GM13976 (cell line): ENCODE measurements at regions not wholly inside any gene's neighbourhood (a gene's known extent, or its start where the extent isn't known, plus 50 kb on each side); places are given as distances from the start of the nearest gene placed in this dataset.

Experiments used
- DNase-seq: peaks from one replicate; pipeline ENCODE4 v3.0.0; 2012; ENCODE audit warnings: low spot score
- in situ Hi-C: fragments of 300-500 bp; cut with MboI; formaldehyde crosslinking; loops from one replicate; pipeline ENCODE4 v1.12.0; 2022; ENCODE audit warnings: low sequenced_read_pairs, mixed read lengths, inconsistent platforms; ENCODE audit not compliant: unreplicated experiment
- TF ChIP-seq, protein P1 (sequence below): IDR thresholded peaks from 2 replicates; pipeline ENCODE4 v1.5.1; 2012; ENCODE audit warnings: borderline replicate concordance, mild to moderate bottlenecking; ENCODE audit not compliant: insufficient read depth; ENCODE audit errors: extremely low read depth, missing control alignments, control extremely low read depth

DNA sequence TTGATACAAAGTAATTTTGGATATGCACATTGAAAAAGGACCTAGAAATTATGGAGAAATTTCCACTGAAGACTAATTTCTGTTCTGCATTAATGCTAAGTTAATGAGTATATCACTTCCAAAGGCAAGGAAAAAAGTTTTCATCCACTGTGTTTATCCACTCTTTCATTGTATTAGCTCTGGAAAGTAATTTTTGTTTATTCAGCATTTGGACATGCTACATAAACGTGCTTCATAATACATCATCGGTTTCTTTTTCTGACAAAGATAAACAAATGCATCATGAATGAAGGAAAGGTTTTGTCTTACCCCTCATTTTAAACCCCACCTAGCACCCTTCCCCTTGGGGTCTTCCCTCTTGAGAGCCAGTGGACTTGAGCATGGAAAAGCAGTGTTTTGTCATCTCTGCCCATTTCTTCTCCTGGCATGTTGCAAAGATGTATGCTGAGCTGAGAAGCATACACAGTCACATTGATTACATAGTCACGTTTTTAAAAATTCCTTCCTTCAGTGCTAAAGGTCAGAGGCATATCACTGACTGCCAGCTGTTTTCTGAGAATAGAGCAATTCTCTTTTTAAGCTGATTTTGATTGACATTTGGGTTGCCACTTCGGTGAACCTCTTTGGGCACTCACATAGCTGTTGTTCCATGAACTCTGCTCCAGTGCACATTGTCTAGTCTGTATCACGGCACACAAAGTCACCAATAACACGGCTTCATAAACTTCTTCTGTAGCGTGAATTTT lies 65.9 kb upstream of the C7orf33 start:
- TF ChIP-seq, protein P1, sequence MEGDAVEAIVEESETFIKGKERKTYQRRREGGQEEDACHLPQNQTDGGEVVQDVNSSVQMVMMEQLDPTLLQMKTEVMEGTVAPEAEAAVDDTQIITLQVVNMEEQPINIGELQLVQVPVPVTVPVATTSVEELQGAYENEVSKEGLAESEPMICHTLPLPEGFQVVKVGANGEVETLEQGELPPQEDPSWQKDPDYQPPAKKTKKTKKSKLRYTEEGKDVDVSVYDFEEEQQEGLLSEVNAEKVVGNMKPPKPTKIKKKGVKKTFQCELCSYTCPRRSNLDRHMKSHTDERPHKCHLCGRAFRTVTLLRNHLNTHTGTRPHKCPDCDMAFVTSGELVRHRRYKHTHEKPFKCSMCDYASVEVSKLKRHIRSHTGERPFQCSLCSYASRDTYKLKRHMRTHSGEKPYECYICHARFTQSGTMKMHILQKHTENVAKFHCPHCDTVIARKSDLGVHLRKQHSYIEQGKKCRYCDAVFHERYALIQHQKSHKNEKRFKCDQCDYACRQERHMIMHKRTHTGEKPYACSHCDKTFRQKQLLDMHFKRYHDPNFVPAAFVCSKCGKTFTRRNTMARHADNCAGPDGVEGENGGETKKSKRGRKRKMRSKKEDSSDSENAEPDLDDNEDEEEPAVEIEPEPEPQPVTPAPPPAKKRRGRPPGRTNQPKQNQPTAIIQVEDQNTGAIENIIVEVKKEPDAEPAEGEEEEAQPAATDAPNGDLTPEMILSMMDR = no peak
- in situ Hi-C loops = no loop called here
- DNase-seq = no peak

DNA sequence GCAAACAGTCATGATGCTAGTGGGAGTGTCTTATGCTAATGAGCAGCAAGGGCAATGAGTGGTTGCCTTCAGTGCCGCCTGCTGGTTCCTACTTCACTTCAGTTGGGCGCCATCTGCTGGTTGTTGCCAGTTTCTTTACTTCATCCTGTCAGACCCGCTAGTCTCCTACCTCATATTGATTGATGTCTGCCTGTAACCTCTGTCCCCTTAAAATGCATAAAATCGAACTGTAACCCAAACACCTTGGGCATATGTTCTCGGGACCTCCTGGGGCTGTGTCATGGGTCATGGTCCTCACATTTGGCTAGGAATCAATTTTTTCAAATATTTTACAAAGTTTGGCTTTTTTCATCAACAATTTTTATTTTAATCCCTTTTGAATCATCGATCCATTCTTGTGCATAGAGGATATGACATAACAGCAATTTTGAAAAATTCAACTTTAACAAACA lies 62.8 kb upstream of the C7orf33 start:
- in situ Hi-C loops = no loop called here
- DNase-seq = peak; percentile 69
- TF ChIP-seq, protein P1 = peak; percentile 54

- TF ChIP-seq, protein P1 = no peak
- DNase-seq = peak; percentile 37
These were observed 55.3 kb upstream of the C7orf33 start for GRCh38 chr7:148535217-148535616.

DNA sequence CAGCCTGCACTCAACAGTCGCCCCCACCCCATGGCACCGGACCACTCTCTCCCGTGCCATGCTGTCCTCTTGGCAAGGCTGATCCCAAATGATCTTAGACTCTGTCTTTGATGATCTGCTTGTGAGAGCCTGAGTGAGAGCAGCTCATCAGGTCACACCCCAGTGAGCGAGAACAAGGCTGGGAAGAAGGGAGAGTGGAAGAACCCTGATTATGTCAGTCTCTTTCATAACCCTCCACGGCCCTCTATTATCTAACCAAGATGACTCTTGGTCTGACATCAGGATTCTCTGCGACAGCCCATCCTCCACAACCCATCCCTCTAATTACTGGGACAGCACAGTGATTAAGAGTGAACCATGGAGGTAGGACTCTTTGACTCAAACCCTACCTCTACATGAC lies 53.1 kb upstream of the C7orf33 start:
- in situ Hi-C loops = no loop called here
- DNase-seq = peak; percentile 50
- TF ChIP-seq, protein P1 = no peak

More at GRCh38 chr7:148535217-148535616, 55.3 kb upstream of the C7orf33 start:
- in situ Hi-C loops = no loop called here

DNA sequence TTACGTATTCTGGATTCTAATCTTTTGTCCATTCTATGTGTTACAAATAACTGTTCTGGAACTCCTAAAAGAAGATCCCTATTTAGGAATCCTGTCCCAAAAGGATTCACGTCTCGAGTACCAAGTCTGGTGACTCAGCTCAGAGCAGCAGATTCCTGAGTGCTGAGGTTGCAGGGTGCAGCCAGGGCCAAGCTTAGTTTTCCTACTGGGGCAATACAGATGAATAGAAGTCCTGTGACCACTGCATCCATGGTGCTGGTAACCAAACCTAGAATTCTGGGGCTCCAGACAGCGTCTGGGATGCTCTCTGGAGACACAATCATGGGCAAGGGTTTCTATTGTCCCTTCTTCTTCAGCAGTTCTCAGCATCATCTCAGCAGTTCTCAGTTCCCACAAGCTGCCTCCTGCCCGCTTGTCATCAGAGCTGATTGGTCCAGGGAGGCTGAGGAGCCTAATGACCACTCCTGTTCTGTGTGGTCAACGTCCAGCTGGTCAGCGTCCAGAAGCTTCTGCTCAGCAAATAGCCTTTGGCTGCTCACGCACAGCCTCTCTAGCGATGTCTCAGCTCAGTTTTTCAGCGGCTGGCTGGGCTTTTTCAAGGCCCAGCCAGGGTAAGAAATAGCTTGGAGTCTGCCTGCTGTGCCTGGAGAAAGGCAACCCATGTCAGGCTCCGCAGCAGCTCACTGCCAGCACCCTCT lies 50.4 kb upstream of the C7orf33 start:
- DNase-seq = no peak
- TF ChIP-seq, protein P1 = no peak
- in situ Hi-C loops = no loop called here
